Spleen (tissue), 7 donors: ENCODE measurements at regions not wholly inside any gene's neighbourhood (a gene's known extent, or its start where the extent isn't known, plus 50 kb on each side); places are given as distances from the start of the nearest gene placed in this dataset.

Experiments
- CTCF ChIP-seq, 11 experiments: fragments of 200-600 bp in 7 of 11; fragments of 450-650 bp in 4 of 11; sonication (generic) in 4 of 11; IDR thresholded peaks in 8 of 11; conservative IDR thresholded peaks in 3 of 11; 1 replicate in 7 of 11; 2 replicates in 4 of 11; pipeline versions ENCODE4 v1.4.0 to v1.8.0; 2016 to 2021; ENCODE audit warnings: antibody characterized with exemption in 11 of 11, inconsistent platforms in 4 of 11, mild to moderate bottlenecking in 1 of 11
- POLR2A ChIP-seq, 3 donors: fragments of 450-650 bp; IDR thresholded peaks; one replicate each; pipeline ENCODE4 v1.5.1; 2017; ENCODE audit warnings: antibody characterized with exemption in 3 of 3, mild to moderate bottlenecking in 1 of 3
- POLR2AphosphoS5 ChIP-seq, 3 donors: sonication (generic); formaldehyde crosslinking; IDR thresholded peaks; one replicate each; pipeline ENCODE4 v1.5.1; 2017; ENCODE audit warnings: antibody characterized with exemption in 3 of 3
- donor health status: DM: no; HTN: no; CAD: no; lungs with moderate emphysema.
- donor health status: DM: no; HTN: no; CAD: no.
- donor health status: DM: no; HTN: no; CAD: no.

DNA sequence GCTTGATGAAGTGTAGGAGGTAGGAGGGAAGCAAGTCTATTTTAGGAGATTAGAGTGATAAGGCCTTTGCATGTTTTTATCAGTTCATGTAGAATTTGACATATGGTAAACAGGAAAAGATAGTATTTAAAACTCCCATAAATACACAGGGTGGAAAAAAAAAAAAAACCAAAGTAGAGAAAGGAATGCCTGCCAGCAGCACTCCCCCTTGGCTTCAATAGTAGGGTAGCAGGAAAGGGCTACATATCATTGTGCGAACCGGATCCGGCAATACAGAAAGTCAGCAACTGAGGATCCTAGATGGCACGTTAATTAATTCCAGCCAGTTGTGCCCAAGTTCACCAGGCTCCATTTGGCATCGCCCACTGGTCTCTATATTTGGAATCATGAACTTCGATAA is 159.6 kb upstream of the SMIM21 start:
- TF ChIP-seq CTCF (IDR thresholded peaks at IDR 0.05 in 8 of 11, conservative IDR thresholded peaks at IDR 0.05 in 3 of 11) (no peak), POLR2AphosphoS5 (IDR thresholded peaks at IDR 0.05) (no peak), POLR2A (IDR thresholded peaks at IDR 0.05) (no peak)
